HepG2 (cell line): ENCODE measurements at regions not wholly inside any gene's neighbourhood (a gene's known extent, or its start where the extent isn't known, plus 50 kb on each side); places are given as distances from the start of the nearest gene placed in this dataset.

Experiments used
- ATAC-seq: fragments of 200-7000 bp; cut with Tn5 transposase; 3 replicates; pipeline ENCODE4 v1.9.1; 2020; ENCODE audit warnings: mild to moderate bottlenecking, moderate library complexity
- BruUV-seq: library from RNA; stranded (reverse); fragments of 400-500 nt; replicated peaks from 2 replicates; lab custom pipeline; 2021; lab: Mats Ljungman, UMichigan
- CTCF ChIA-PET: fragments of 300-600 bp; formaldehyde crosslinking; extraction: SDS; loops from one replicate; lab custom pipeline; 2021; ENCODE audit warnings: low total read pairs, inconsistent platforms, low intra/inter-chr PET ratio; lab: Yijun Ruan, JAX
- POLR2A ChIA-PET: fragments of 350-600 bp; sonication (Branson Sonifier 250); formaldehyde crosslinking; loops from one replicate; lab custom pipeline; 2020; ENCODE audit warnings: antibody characterized with exemption, inconsistent platforms; lab: Yijun Ruan, JAX
- DNase-seq: peaks from one replicate; pipeline ENCODE4 v3.0.0-alpha.2; 2015; ENCODE audit warnings: low spot score
- FAIRE-seq: peaks from 3 replicates; lab custom pipeline; 2011; peaks lifted over from hg19 to GRCh38; lab: Jason Lieb, UNC
- H2AFZ ChIP-seq: one replicate; pipeline ENCODE4 v1.6.1; 2011; ENCODE audit warnings: low read length, inconsistent platforms
- H3K27ac ChIP-seq: fragments of 300-600 bp; 3 replicates; pipeline ENCODE4 v1.8.0; 2011; ENCODE audit warnings: mixed run types, mild to moderate bottlenecking, mixed read lengths, low read length, inconsistent platforms; ENCODE audit not compliant: insufficient read depth; ENCODE audit errors: extremely low read length
- H3K27me3 ChIP-seq, 2 experiments: fragments of 200-600 bp in 1 of 2; 2 replicates in 1 of 2; 3 replicates in 1 of 2; pipeline versions ENCODE4 v1.6.0 to v1.8.0; 2011; ENCODE audit warnings: low read length in 2 of 2, mild to moderate bottlenecking in 2 of 2, moderate library complexity in 2 of 2, inconsistent platforms in 1 of 2; ENCODE audit not compliant: insufficient read depth in 2 of 2, control insufficient read depth in 1 of 2
- H3K36me3 ChIP-seq, 2 experiments: fragments of 200-600 bp in 1 of 2; replicated peaks in 1 of 2; 2 replicates in 1 of 2; 3 replicates in 1 of 2; pipeline versions ENCODE4 v1.5.1 to v1.8.0; 2011; ENCODE audit warnings: low read length in 2 of 2, inconsistent platforms in 1 of 2; ENCODE audit not compliant: insufficient read depth in 2 of 2, control insufficient read depth in 1 of 2
- H3K4me1 ChIP-seq: 2 replicates; pipeline ENCODE4 v1.5.1; 2012; ENCODE audit warnings: low read length, inconsistent platforms; ENCODE audit not compliant: insufficient read depth
- H3K4me2 ChIP-seq: 2 replicates; pipeline ENCODE4 v1.6.0; 2011; ENCODE audit warnings: low read depth, low read length, inconsistent platforms
- H3K4me3 ChIP-seq, 3 experiments: fragments of 200-600 bp in 1 of 3; sonication (generic), shearing (Covaris generic) in 1 of 3; replicated peaks in 1 of 3; 2 replicates each; pipeline ENCODE4 v1.5.1; 2011 to 2016; ENCODE audit warnings: low read length in 3 of 3, inconsistent platforms in 2 of 3, low read depth in 2 of 3, mild to moderate bottlenecking in 2 of 3, control low read depth in 1 of 3, mixed read lengths in 1 of 3; ENCODE audit not compliant: insufficient read depth in 1 of 3
- H3K79me2 ChIP-seq: one replicate; pipeline ENCODE4 v1.6.1; 2011; ENCODE audit warnings: low read length, inconsistent platforms; ENCODE audit not compliant: insufficient read depth
- H3K9ac ChIP-seq: 2 replicates; pipeline ENCODE4 v1.6.0; 2011; ENCODE audit warnings: mild to moderate bottlenecking, low read depth, low read length, inconsistent platforms; ENCODE audit not compliant: insufficient read depth
- H3K9me3 ChIP-seq: 2 replicates; pipeline ENCODE4 v1.5.1; 2012; ENCODE audit warnings: mild to moderate bottlenecking, low read length
- H4K20me1 ChIP-seq: 2 replicates; pipeline ENCODE4 v1.6.0; 2011; ENCODE audit warnings: inconsistent platforms, mild to moderate bottlenecking, low read length, moderate library complexity; ENCODE audit not compliant: insufficient read depth
- ARNT2 ChIP-seq: sonication (generic); formaldehyde crosslinking; IDR thresholded peaks from 2 replicates; pipeline ENCODE4 v1.8.0; 2022; ENCODE audit warnings: mild to moderate bottlenecking, low read depth, missing genetic modification reagents, moderate library complexity
- ATF1 ChIP-seq: IDR thresholded peaks from 2 replicates; pipeline ENCODE4 v1.6.1; 2016; ENCODE audit warnings: mild to moderate bottlenecking, control low read depth
- PAX8 ChIP-seq: sonication (generic); formaldehyde crosslinking; IDR thresholded peaks from 2 replicates; pipeline ENCODE4 v1.8.0; 2022; ENCODE audit warnings: mild to moderate bottlenecking, missing genetic modification reagents, borderline replicate concordance
- SOX5 ChIP-seq: IDR thresholded peaks from 2 replicates; pipeline ENCODE4 v1.6.1; 2016; ENCODE audit warnings: borderline replicate concordance
- ZBTB38 ChIP-seq: sonication (generic); formaldehyde crosslinking; IDR thresholded peaks from 2 replicates; pipeline ENCODE4 v1.5.1; 2020; ENCODE audit warnings: mild to moderate bottlenecking, missing genetic modification reagents
- ZFP62 ChIP-seq: sonication (generic); formaldehyde crosslinking; IDR thresholded peaks from 2 replicates; pipeline ENCODE4 v1.4.0; 2020; ENCODE audit warnings: missing genetic modification reagents
- ZNF550 ChIP-seq: sonication (generic); formaldehyde crosslinking; IDR thresholded peaks from 2 replicates; pipeline ENCODE4 v1.4.0; 2020; ENCODE audit warnings: mild to moderate bottlenecking, missing genetic modification reagents, borderline replicate concordance
- WGBS: methylation state at CpG from one replicate; pipeline ENCODE4 v1.1.6; 2017; ENCODE audit warnings: low lambda C conversion rate; 5-methylcytosine and 5-hydroxymethylcytosine counted together
- in situ Hi-C: cut with HindIII; loops from 2 replicates; pipeline ENCODE4 v1.10.0; 2017; ENCODE audit warnings: low pct_unique_long_range_greater_than_20kb; ENCODE audit not compliant: extremely low pct_ligation_motif_present
- intact Hi-C: fragments of 100-400 bp; cut with micrococcal nuclease; formaldehyde crosslinking; loops from one replicate; pipeline ENCODE4 v1.10.0; 2022; ENCODE audit not compliant: unreplicated experiment
- TF ChIP-seq, protein P1 (sequence below): sonication (generic); formaldehyde crosslinking; IDR thresholded peaks from 2 replicates; pipeline ENCODE4 v1.8.1; 2023; ENCODE audit warnings: mild to moderate bottlenecking, inconsistent platforms, moderate library complexity, missing genetic modification reagents, borderline replicate concordance
- TF ChIP-seq, protein P2 (sequence below): sonication (generic); formaldehyde crosslinking; IDR thresholded peaks from 2 replicates; pipeline ENCODE4 v1.9.0; 2022; ENCODE audit warnings: missing genetic modification reagents, mild to moderate bottlenecking, borderline replicate concordance

- Histone ChIP-seq H3K4me1 (no peaks in the 10 kb centered on the region), H3K4me3 (no peak overlapping the region), H3K79me2 (no peaks in the 10 kb centered on the region), H3K27me3 (peaks cover 2 to 65% of the 10 kb centered on the region in 2 experiments), H3K9ac (no peak overlapping the region), H3K9me3 (no peaks in the 10 kb centered on the region), H3K4me2 (no peak overlapping the region), H3K36me3 (no peaks in the 10 kb centered on the region), H3K27ac (no peak overlapping the region), H4K20me1 (no peaks in the 10 kb centered on the region), H2AFZ (no peak overlapping the region)
- CTCF ChIA-PET = no interaction called here
- in situ Hi-C loops = no loop called here
- TF ChIP-seq ZFP62 (CRISPR knock-in tag) (no peak), ATF1 (CRISPR knock-in tag) (no peak), PAX8 (no peak), ZBTB38 (no peak), ARNT2 (CRISPR knock-in tag) (no peak), ZNF550 (CRISPR knock-in tag) (no peak), SOX5 (no peak)
- TF ChIP-seq, protein P1, sequence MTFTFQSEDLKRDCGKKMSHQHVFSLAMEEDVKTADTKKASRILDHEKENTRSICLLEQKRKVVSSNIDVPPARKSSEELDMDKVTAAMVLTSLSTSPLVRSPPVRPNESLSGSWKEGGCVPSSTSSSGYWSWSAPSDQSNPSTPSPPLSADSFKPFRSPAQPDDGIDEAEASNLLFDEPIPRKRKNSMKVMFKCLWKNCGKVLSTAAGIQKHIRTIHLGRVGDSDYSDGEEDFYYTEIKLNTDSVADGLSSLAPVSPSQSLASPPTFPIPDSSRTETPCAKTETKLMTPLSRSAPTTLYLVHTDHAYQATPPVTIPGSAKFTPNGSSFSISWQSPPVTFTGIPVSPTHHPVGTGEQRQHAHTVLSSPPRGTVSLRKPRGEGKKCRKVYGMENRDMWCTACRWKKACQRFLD = no peak
- TF ChIP-seq, protein P2, sequence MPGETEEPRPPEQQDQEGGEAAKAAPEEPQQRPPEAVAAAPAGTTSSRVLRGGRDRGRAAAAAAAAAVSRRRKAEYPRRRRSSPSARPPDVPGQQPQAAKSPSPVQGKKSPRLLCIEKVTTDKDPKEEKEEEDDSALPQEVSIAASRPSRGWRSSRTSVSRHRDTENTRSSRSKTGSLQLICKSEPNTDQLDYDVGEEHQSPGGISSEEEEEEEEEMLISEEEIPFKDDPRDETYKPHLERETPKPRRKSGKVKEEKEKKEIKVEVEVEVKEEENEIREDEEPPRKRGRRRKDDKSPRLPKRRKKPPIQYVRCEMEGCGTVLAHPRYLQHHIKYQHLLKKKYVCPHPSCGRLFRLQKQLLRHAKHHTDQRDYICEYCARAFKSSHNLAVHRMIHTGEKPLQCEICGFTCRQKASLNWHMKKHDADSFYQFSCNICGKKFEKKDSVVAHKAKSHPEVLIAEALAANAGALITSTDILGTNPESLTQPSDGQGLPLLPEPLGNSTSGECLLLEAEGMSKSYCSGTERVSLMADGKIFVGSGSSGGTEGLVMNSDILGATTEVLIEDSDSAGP = no peak
- no TSS peak for BruUV-seq
- 31% methylated on average over 7 of the region's 10 CpGs for WGBS
- POLR2A ChIA-PET = no interaction called here
- no peak for DNase-seq
- intact Hi-C loops = no loop called here
- no peak for ATAC-seq
- FAIRE-seq = no peak
Measured at GRCh38 chr20:61056116-61056515, 195.9 kb upstream of the CDH4 start.
